GM20431 (cell line): ENCODE measurements at regions not wholly inside any gene's neighbourhood (a gene's known extent, or its start where the extent isn't known, plus 50 kb on each side); places are given as distances from the start of the nearest gene placed in this dataset.
"Not testable (repeated sequence)": the region's sequence is repeated elsewhere in the genome, so short reads cannot be mapped to it uniquely, and the experiment has no call there.

ENCODE experiments used
- in situ Hi-C: fragments of 300-500 bp; cut with MseI, MboI; formaldehyde crosslinking; loops from one replicate; pipeline ENCODE4 v1.15.0; 2020; ENCODE audit warnings: low sequenced_read_pairs; ENCODE audit not compliant: unreplicated experiment

GRCh38 chr4:20003836-20004558 is 247.7 kb upstream of the SLIT2 start:
- in situ Hi-C loops, result not testable (repeated sequence)

GRCh38 chr4:19999775-20000414 is 251.8 kb upstream of the SLIT2 start:
- in situ Hi-C loops, result no loop called here

- in situ Hi-C loops, result no loop called here
Observed at GRCh38 chr4:19999276-19999675, 252.4 kb upstream of the SLIT2 start.

GRCh38 chr4:19993242-19993641 is 258.5 kb upstream of the SLIT2 start:
- in situ Hi-C loops, result no loop called here

- in situ Hi-C loops, result no loop called here
Observed at GRCh38 chr4:19992471-19993093, 259.1 kb upstream of the SLIT2 start.

GRCh38 chr4:19987746-19988145 is 264.0 kb upstream of the SLIT2 start:
- in situ Hi-C loops, result no loop called here

GRCh38 chr4:19983072-19983471 is 268.6 kb upstream of the SLIT2 start:
- in situ Hi-C loops, result no loop called here

- in situ Hi-C loops, result no loop called here
Observed at GRCh38 chr4:19982556-19982955, 269.1 kb upstream of the SLIT2 start.

GRCh38 chr4:19971829-19972228 is 279.9 kb upstream of the SLIT2 start:
- in situ Hi-C loops, result no loop called here

- in situ Hi-C loops, result no loop called here
Observed at GRCh38 chr4:19969492-19969891, 282.2 kb upstream of the SLIT2 start.

- in situ Hi-C loops, result no loop called here
Observed at GRCh38 chr4:19961091-19961490, 290.6 kb upstream of the SLIT2 start.

GRCh38 chr4:19958848-19959247 is 292.9 kb upstream of the SLIT2 start:
- in situ Hi-C loops, result no loop called here

GRCh38 chr4:19947349-19947748 is 304.4 kb upstream of the SLIT2 start:
- in situ Hi-C loops, result no loop called here

GRCh38 chr4:19945979-19946380 is 305.7 kb upstream of the SLIT2 start:
- in situ Hi-C loops, result no loop called here

GRCh38 chr4:19945501-19945900 is 306.2 kb upstream of the SLIT2 start:
- in situ Hi-C loops, result no loop called here

GRCh38 chr4:19944806-19945205 is 306.9 kb upstream of the SLIT2 start:
- in situ Hi-C loops, result no loop called here

- in situ Hi-C loops, result no loop called here
Observed at GRCh38 chr4:19944251-19944650, 307.5 kb upstream of the SLIT2 start.

GRCh38 chr4:19941434-19941833 is 310.3 kb upstream of the SLIT2 start:
- in situ Hi-C loops, result no loop called here

GRCh38 chr4:19940861-19941260 is 310.8 kb upstream of the SLIT2 start:
- in situ Hi-C loops, result no loop called here

GRCh38 chr4:19936476-19936875 is 315.2 kb upstream of the SLIT2 start:
- in situ Hi-C loops, result no loop called here

- in situ Hi-C loops, result no loop called here
Observed at GRCh38 chr4:19930742-19931141, 321.0 kb upstream of the SLIT2 start.
